ENCODE measurements at regions not wholly inside any gene's neighbourhood (a gene's known extent, or its start where the extent isn't known, plus 50 kb on each side); places are given as distances from the start of the nearest gene placed in this dataset.

DNA sequence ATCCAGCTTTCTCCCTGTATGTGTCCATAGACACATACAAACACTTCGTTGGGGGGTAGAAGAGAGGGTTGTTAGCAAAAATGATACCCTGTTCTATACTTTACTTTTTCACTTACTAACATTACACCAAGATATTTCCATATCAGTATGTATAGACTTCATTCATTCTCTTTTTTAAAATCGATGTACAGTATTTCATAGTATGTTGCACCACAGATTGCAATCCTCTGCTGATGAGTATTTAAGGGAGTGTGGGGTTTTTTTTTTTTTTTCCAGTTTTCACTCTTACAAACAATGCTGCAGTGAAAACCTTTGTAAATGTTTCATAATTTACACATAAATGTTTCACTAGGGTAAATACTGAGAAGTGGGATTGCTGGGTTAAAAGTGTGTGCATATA is 402.3 kb downstream of the LRATD1 start:
- no peak for TF ChIP-seq GATA2 (IDR thresholded peaks at IDR 0.05; ENCODE audit: low read depth, low read length)
- TF ChIP-seq GATA3 (IDR thresholded peaks at IDR 0.05; ENCODE audit: low read depth, low read length): no peak

GRCh38 chr2:15038366-15039364 is 406.1 kb downstream of the LRATD1 start:
- TF ChIP-seq GATA2 (IDR thresholded peaks at IDR 0.05; ENCODE audit: low read depth, low read length): 0 out of 2 replicates have a peak, but pooled peaks have one; percentile 16
- TF ChIP-seq GATA3 (IDR thresholded peaks at IDR 0.05; ENCODE audit: low read depth, low read length): no peak

GRCh38 chr2:15040429-15041084 is 408.0 kb downstream of the LRATD1 start:
- TF ChIP-seq GATA3 (IDR thresholded peaks at IDR 0.05; ENCODE audit: low read depth, low read length) (no peak), GATA2 (IDR thresholded peaks at IDR 0.05; ENCODE audit: low read depth, low read length) (no peak)

GRCh38 chr2:15041429-15041837 is 408.9 kb downstream of the LRATD1 start:
- no peak for TF ChIP-seq GATA2 (IDR thresholded peaks at IDR 0.05; ENCODE audit: low read depth, low read length)
- TF ChIP-seq GATA3 (IDR thresholded peaks at IDR 0.05; ENCODE audit: low read depth, low read length): no peak

- TF ChIP-seq GATA2 (IDR thresholded peaks at IDR 0.05; ENCODE audit: low read depth, low read length): no peak
These were observed 410.3 kb downstream of the LRATD1 start for GRCh38 chr2:15042801-15043217.

DNA sequence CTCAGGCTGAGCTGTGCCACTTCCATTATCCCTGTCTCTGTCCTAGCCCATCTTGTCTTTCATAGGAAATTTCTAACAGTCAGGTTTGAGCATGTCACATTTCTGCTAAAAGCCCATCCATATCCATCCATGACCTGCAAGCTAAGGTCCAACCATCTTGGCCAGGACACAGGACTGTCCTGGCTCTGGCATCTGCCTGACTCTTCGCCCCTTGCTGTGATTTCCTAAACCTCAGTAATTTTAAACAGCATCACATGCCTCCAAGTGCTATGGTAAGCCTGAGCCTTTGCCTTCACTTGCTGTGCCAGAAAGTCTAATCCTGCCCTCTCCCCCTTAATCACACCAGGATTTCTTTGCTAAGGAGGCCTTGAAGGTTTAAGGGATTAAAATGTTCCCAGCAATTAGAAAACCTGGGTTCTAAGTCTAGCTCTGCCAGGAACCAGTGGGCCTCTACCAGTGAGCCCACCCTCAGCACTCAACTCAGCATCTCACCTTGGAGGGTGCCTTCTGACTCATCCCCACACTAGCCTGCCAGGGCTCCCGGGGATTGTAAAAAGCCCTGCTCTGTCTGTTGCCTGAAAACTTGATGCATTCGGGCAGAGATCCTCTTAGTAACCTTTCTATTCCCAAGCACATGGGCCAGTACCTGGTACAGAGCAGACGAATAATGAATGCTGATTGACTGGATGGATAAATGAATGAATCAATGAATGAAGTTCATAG is 411.0 kb downstream of the LRATD1 start:
- TF ChIP-seq GATA3 (IDR thresholded peaks at IDR 0.05; ENCODE audit: low read depth, low read length): no peak
- TF ChIP-seq GATA2 (IDR thresholded peaks at IDR 0.05; ENCODE audit: low read depth, low read length): no peak

DNA sequence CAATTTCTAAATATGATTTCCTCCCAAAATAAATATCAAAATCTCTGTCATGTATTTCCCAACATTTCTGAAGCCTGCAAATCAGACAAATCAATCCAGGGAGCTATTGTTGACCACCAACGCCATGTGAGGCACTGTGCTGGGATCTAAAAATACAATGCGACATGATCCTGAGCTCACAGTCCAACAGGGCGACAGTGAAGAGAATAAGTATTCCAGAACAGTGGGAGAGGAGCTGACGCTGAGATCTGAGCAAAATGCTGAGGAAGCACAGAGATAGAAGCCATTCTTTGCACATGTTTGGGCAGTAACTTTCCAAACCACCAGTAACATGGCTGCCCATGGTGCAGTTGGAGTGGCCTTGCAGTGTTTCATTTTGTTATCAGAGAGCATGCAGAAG is 412.5 kb downstream of the LRATD1 start:
- TF ChIP-seq GATA2 (IDR thresholded peaks at IDR 0.05; ENCODE audit: low read depth, low read length) (no peak), GATA3 (IDR thresholded peaks at IDR 0.05; ENCODE audit: low read depth, low read length) (no peak)

GRCh38 chr2:15047184-15047583 is 414.7 kb downstream of the LRATD1 start:
- TF ChIP-seq GATA2 (IDR thresholded peaks at IDR 0.05; ENCODE audit: low read depth, low read length) (no peak), GATA3 (IDR thresholded peaks at IDR 0.05; ENCODE audit: low read depth, low read length) (no peak)

DNA sequence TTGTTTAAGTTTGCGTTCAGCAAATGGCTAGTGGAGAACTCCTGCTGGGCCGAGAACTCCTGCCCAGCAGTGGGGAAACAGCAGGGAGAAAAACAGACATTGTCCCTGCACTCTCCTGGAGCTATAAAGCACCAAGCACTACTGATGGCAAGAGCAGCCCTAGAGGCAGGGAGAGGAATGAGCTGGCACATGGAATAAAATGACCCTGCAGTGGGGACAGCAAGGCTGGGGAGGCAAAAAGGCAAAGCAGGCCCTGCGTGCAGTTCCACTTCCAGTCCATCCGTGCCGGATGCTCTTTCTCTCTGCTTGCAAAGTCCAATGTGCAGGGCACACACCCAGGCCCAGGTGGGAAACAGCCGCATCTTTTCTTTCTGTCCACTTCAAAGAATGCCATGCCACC is 415.5 kb downstream of the LRATD1 start:
- TF ChIP-seq GATA2 (IDR thresholded peaks at IDR 0.05; ENCODE audit: low read depth, low read length) (no peak), GATA3 (IDR thresholded peaks at IDR 0.05; ENCODE audit: low read depth, low read length) (no peak)

DNA sequence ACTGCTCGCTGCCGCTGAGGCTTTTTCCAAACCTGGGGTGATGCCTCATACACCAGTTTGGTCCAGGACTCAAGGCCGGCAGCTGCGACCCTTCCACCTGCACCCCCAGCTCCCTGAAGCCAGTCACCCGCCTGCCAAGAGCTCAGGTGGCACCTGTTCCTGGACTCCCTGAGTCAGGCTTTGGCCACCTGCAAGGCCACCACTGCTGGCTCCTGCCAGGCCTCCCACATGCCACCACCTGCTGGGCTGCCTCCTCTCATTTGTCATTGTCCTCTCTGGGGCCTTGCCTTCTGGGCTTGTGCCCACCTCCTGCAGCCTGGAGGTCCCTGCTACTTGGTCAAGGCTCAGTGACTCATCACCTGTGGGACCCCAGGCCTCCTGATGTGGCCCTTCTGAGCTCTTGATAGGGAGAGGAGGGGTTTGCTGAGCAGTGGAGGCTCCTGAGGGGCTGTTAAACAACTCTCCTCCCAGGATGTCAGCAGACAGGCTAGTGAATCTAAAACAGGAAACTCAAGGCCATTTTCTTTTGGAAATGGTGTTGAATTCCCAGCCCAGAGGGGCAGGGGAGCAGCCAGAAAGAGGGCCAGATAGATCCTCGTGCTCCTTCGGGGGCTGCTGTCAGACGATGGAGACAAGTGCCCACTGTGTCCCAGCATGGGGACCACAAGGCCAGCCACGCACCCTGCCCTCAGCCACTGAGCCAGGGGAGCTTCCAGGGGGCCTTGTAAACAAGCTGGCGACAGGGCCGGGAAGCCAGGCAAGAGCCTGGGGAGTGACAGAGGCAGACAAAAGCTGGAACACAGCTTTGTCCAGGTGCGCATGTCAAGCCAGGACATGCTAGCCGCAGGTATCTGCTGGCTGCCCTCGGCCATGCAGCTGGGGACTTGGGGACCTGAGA is 416.8 kb downstream of the LRATD1 start:
- TF ChIP-seq GATA3 (IDR thresholded peaks at IDR 0.05; ENCODE audit: low read depth, low read length) (no peak), GATA2 (IDR thresholded peaks at IDR 0.05; ENCODE audit: low read depth, low read length) (no peak)

DNA sequence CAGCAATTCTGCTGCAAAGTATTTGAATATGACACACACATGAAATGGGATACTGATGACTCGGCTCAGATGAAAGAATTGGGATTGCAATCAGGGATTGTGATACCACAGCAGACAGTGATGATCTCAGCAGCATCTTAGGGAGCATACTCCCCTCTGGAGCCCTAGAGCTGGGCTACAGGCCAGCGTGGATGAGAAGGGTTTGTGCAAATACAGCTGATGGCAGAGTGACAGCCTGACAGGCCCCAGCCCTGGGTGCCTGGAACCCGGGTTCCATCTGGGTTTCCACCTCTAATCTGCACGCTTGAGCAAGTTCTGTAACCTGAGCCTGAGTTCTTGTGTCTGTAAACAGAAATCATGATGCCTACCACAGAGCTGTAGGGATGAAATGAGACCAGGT is 418.0 kb downstream of the LRATD1 start:
- no peak for TF ChIP-seq GATA2 (IDR thresholded peaks at IDR 0.05; ENCODE audit: low read depth, low read length)

DNA sequence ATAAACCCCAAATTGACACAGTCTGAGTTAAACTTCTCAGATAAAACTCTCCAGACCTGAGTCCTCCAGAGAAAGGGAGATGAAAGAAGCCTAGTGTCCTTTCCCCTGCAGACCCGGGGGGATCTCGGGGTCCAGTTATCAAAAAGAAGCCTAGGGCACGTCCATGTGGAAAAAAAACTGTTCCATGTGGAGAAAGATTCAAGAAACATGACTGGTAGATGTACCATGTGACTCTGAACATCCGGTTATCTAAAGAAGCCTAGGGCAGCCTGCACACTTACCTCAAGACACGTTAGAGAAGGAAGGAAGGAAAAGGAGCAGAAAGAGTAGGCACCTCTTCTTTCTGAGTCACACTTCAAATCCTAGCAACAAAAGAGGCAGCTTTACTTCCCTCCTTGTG is 421.0 kb downstream of the LRATD1 start:
- TF ChIP-seq GATA3 (IDR thresholded peaks at IDR 0.05; ENCODE audit: low read depth, low read length) (no peak), GATA2 (IDR thresholded peaks at IDR 0.05; ENCODE audit: low read depth, low read length) (no peak)

DNA sequence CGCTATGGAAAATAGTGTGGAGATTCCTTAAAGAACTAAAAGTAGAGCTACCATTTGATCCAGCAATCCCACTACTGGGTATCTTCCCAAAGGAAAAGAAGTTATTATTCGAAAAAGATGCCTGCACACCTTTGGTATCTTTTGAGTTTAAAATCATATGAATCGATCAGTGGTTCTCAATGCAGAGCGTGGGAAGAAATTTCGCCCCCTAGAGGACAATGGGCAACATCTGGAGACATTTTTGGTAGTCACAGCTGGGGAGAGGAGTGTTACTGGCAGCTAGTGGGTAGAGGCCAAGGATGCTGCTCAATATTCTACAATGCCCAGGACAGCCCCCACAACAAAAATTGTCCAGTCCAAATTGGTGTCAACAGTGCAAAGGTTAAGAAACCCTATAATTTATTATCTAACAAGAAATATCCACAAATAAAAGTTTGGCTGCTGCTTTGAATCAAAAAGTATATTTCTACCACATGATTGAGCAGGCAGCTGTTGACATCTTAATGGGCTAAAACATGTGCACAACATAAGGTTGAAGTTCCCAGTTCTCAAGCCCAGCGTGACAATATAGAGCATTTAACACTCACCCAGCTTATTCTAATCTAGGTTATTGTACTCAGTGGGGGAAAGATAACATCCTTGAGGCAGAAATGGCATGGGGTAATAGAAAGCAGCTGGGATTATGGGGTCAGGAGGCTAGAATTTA is 425.7 kb downstream of the LRATD1 start:
- TF ChIP-seq GATA3 (IDR thresholded peaks at IDR 0.05; ENCODE audit: low read depth, low read length): no peak

All from SH-SY5Y (cell line).